Stimulated activated naive CD8-positive, alpha-beta T cell treated with anti-CD3 and anti-CD28 coated beads, Interleukin-15, amount 100 ng/mL, for 72 hours (primary cell): ENCODE measurements at regions not wholly inside any gene's neighbourhood (a gene's known extent, or its start where the extent isn't known, plus 50 kb on each side); places are given as distances from the start of the nearest gene placed in this dataset.

Experiments
- ATAC-seq: fragments of 150-1000 bp; cut with Tn5 transposase; 2 replicates; pipeline ENCODE4 v1.10.0; 2021; ENCODE audit warnings: mild to moderate bottlenecking, moderate library complexity
- DNase-seq, 2 donors: peaks; one replicate each; pipeline ENCODE4 v3.0.0; 2021 to 2022
- H3K27ac Mint-ChIP-seq, 2 donors: one replicate each; pipeline ENCODE4 v1.8.0; 2022; ENCODE audit warnings: mild to moderate bottlenecking in 2 of 2, mixed read lengths in 2 of 2, moderate library complexity in 2 of 2
- H3K27me3 Mint-ChIP-seq: one replicate; pipeline ENCODE4 v1.8.0; 2022; ENCODE audit warnings: mixed read lengths
- H3K4me1 Mint-ChIP-seq: one replicate; pipeline ENCODE4 v1.8.0; 2022; ENCODE audit warnings: mild to moderate bottlenecking, mixed read lengths
- H3K4me3 Mint-ChIP-seq, 2 donors: one replicate each; pipeline ENCODE4 v1.8.0; 2022; ENCODE audit warnings: mild to moderate bottlenecking in 2 of 2, mixed read lengths in 2 of 2, moderate library complexity in 1 of 2
- H3K9me3 Mint-ChIP-seq, 2 donors: one replicate each; pipeline ENCODE4 v1.8.0; 2022; ENCODE audit warnings: mixed read lengths in 2 of 2

GRCh38 chr7:12158334-12159060, 52.6 kb upstream of the TMEM106B start:
- no peak overlapping the region for H3K4me3 Mint-ChIP-seq
- no peaks in the 10 kb centered on the region for H3K9me3 Mint-ChIP-seq
- DNase-seq (no peak), ATAC-seq (no peak)
- H3K27me3 Mint-ChIP-seq, result no peaks in the 10 kb centered on the region
- no peaks in the 10 kb centered on the region for H3K4me1 Mint-ChIP-seq
- no peak overlapping the region for H3K27ac Mint-ChIP-seq

GRCh38 chr7:12161146-12161545, 49.9 kb upstream of the TMEM106B start:
- no peaks in the 10 kb centered on the region for H3K4me1 Mint-ChIP-seq
- DNase-seq, result no peak
- no peak for ATAC-seq
- H3K27ac Mint-ChIP-seq, result no peak overlapping the region
- no peak overlapping the region for H3K4me3 Mint-ChIP-seq
- H3K9me3 Mint-ChIP-seq, result peaks cover 0 to 4% of the 10 kb centered on the region in 2 donors
- H3K27me3 Mint-ChIP-seq, result no peaks in the 10 kb centered on the region
